Liver (tissue), 3 donors: ENCODE measurements at regions not wholly inside any gene's neighbourhood (a gene's known extent, or its start where the extent isn't known, plus 50 kb on each side); places are given as distances from the start of the nearest gene placed in this dataset.

ENCODE experiments used
- CTCF ChIP-seq: fragments of 150-350 bp; IDR thresholded peaks from 2 replicates; pipeline ENCODE4 v1.5.1; 2017; ENCODE audit warnings: improper control_type of control experiment, low read depth, low read length; ENCODE audit not compliant: missing input control
- GABPA ChIP-seq, 2 donors: IDR thresholded peaks in 1 of 2; conservative IDR thresholded peaks in 1 of 2; 2 replicates each; pipeline ENCODE4 v1.6.1; 2016; ENCODE audit warnings: antibody characterized with exemption in 2 of 2, mild to moderate bottlenecking in 1 of 2, moderate library complexity in 1 of 2
- MAX ChIP-seq: IDR thresholded peaks from 2 replicates; pipeline ENCODE4 v1.6.1; 2016; ENCODE audit warnings: antibody characterized with exemption
- RAD21 ChIP-seq, 2 donors: IDR thresholded peaks; 2 replicates each; pipeline ENCODE4 v1.6.1; 2016; ENCODE audit warnings: antibody characterized with exemption in 2 of 2, mild to moderate bottlenecking in 2 of 2
- TAF1 ChIP-seq: conservative IDR thresholded peaks from 2 replicates; pipeline ENCODE4 v1.6.1; 2016; ENCODE audit warnings: antibody characterized with exemption, mild to moderate bottlenecking
- YY1 ChIP-seq: IDR thresholded peaks from 2 replicates; pipeline ENCODE4 v1.6.1; 2016; ENCODE audit warnings: antibody characterized with exemption, mild to moderate bottlenecking
- ZBTB33 ChIP-seq: IDR thresholded peaks from 2 replicates; pipeline ENCODE4 v1.6.1; 2016; ENCODE audit warnings: antibody characterized with exemption
- TF ChIP-seq, protein P1 (sequence below): IDR thresholded peaks from 2 replicates; pipeline ENCODE4 v1.6.1; 2016; ENCODE audit warnings: antibody characterized with exemption
- donor health status: healthy.
- donor health status: healthy.

GRCh38 chr5:160903076-160903475 lies 51.1 kb upstream of the ATP10B start:
- no peak for TF ChIP-seq CTCF
- no peak for TF ChIP-seq YY1
- TF ChIP-seq, protein P1, sequence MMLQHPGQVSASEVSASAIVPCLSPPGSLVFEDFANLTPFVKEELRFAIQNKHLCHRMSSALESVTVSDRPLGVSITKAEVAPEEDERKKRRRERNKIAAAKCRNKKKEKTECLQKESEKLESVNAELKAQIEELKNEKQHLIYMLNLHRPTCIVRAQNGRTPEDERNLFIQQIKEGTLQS = no peak
- no peak for TF ChIP-seq MAX
- no peak for TF ChIP-seq RAD21 (IDR thresholded peaks at IDR 0.05)
- TF ChIP-seq GABPA (IDR thresholded peaks at IDR 0.05 in 1 of 2, conservative IDR thresholded peaks at IDR 0.05 in 1 of 2) = no peak
- no peak for TF ChIP-seq TAF1
- TF ChIP-seq ZBTB33 = no peak
